NT2/D1 (cell line): ENCODE measurements at regions not wholly inside any gene's neighbourhood (a gene's known extent, or its start where the extent isn't known, plus 50 kb on each side); places are given as distances from the start of the nearest gene placed in this dataset.

Experiments used
- DNase-seq: peaks from one replicate; pipeline ENCODE4 v3.0.0-alpha.2; 2011; ENCODE audit warnings: low read depth, low spot score
- H3K27me3 ChIP-seq: 2 replicates; pipeline ENCODE4 v1.6.0; 2011; ENCODE audit warnings: mild to moderate bottlenecking; ENCODE audit not compliant: insufficient read length, insufficient read depth
- H3K36me3 ChIP-seq: 2 replicates; pipeline ENCODE4 v1.6.1; 2011; ENCODE audit warnings: mild to moderate bottlenecking, low read length, mixed read lengths; ENCODE audit not compliant: insufficient read depth, insufficient read length
- H3K4me1 ChIP-seq: 2 replicates; pipeline ENCODE4 v1.5.1; 2011; ENCODE audit not compliant: insufficient read depth, insufficient read length
- H3K4me3 ChIP-seq: 2 replicates; pipeline ENCODE4 v1.5.1; 2011; ENCODE audit warnings: low read depth; ENCODE audit not compliant: insufficient read length
- H3K9ac ChIP-seq: 2 replicates; pipeline ENCODE4 v1.6.0; 2011; ENCODE audit warnings: low read depth; ENCODE audit not compliant: insufficient read length
- H3K9me3 ChIP-seq: 2 replicates; pipeline ENCODE4 v1.5.1; 2011; ENCODE audit warnings: mild to moderate bottlenecking, low read length; ENCODE audit not compliant: insufficient read depth
- SUZ12 ChIP-seq: IDR thresholded peaks from 2 replicates; pipeline ENCODE4 v1.6.1; 2011; ENCODE audit not compliant: insufficient read length, insufficient read depth; ENCODE audit errors: extremely low read depth
- YY1 ChIP-seq: IDR thresholded peaks from 2 replicates; pipeline ENCODE4 v1.6.1; 2011; ENCODE audit not compliant: insufficient read length, insufficient read depth
- ZNF274 ChIP-seq: IDR thresholded peaks from 2 replicates; pipeline ENCODE4 v1.6.1; 2011; ENCODE audit warnings: mild to moderate bottlenecking, low read depth, low read length

DNA sequence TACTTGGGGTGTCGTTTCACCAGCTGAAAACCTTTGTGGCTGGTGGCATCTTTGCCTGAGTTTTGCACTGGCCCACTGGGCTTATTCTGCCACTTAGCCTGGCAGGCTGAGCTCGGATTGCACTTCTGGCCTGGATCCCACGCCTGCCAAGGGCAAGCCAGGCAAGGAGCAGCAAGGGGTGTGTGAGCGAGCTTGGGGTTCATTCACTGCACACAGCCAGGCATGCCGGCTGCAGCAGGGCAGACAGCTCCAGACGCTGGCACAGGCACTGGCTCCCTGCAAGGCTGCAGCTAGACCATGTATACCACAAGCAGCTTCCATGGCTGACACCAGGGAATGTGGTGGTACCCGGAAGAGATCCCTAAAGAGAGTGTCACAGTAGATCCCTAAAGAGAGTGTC is 476.3 kb downstream of the EPHA5 start:
- TF ChIP-seq YY1 (no peak), SUZ12 (no peak), ZNF274 (no peak)
- Histone ChIP-seq H3K4me1 (no peaks in the 10 kb centered on the region), H3K27me3 (no peaks in the 10 kb centered on the region), H3K9ac (no peak overlapping the region), H3K36me3 (no peaks in the 10 kb centered on the region), H3K4me3 (no peak overlapping the region), H3K9me3 (no peaks in the 10 kb centered on the region)
- no peak for DNase-seq

DNA sequence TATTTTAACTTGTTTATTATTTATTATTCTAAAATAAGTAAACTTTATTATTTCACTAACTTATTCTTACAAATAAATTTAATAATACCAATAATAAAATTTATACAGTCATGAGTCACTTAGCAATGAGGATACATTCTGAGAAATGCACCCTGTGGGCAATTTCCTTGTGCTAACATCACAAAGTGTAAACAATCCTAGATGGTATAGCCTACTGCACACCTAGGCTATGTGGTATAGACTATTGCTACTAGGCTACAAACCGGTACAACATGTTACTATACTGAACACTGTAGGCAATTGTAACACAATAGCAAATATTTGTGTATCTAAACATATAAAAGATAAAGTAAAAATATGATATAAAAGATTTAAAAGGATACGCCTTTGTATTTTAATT is 479.5 kb downstream of the EPHA5 start:
- no peak for DNase-seq
- no peaks in the 10 kb centered on the region for H3K27me3 ChIP-seq

DNA sequence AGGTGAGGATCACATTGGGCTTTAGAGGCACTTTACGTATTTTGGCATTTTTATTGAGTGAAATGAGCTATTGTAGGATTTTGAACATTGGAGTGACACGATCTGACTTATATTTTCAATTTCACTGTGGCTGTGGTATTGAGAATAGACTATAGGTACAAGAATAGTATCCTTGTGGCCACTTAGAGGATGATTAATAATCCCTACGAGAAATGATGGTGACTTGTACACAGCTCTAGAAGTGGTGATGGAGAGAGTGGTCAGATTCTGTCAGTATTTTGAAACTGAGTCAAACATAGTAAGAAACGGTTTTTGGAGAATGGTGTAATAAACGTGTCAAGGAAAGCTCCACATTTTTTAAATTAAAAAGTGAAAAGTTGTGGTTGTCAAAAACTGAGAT is 494.7 kb downstream of the EPHA5 start:
- no peaks in the 10 kb centered on the region for H3K27me3 ChIP-seq
- no peaks in the 10 kb centered on the region for H3K9me3 ChIP-seq
- no peak overlapping the region for H3K9ac ChIP-seq
- no peaks in the 10 kb centered on the region for H3K36me3 ChIP-seq
- no peak overlapping the region for H3K4me3 ChIP-seq
- DNase-seq: no peak
- H3K4me1 ChIP-seq: no peaks in the 10 kb centered on the region
- no peak for TF ChIP-seq ZNF274
- TF ChIP-seq YY1: no peak
- no peak for TF ChIP-seq SUZ12

More for the DNA sequence above, 479.5 kb downstream of the EPHA5 start:
- H3K4me1 ChIP-seq: no peaks in the 10 kb centered on the region
- H3K9me3 ChIP-seq: no peaks in the 10 kb centered on the region
- H3K9ac ChIP-seq: no peak overlapping the region
- TF ChIP-seq SUZ12 (no peak), YY1 (no peak), ZNF274 (no peak)
- H3K36me3 ChIP-seq: no peaks in the 10 kb centered on the region
- H3K4me3 ChIP-seq: no peak overlapping the region

DNA sequence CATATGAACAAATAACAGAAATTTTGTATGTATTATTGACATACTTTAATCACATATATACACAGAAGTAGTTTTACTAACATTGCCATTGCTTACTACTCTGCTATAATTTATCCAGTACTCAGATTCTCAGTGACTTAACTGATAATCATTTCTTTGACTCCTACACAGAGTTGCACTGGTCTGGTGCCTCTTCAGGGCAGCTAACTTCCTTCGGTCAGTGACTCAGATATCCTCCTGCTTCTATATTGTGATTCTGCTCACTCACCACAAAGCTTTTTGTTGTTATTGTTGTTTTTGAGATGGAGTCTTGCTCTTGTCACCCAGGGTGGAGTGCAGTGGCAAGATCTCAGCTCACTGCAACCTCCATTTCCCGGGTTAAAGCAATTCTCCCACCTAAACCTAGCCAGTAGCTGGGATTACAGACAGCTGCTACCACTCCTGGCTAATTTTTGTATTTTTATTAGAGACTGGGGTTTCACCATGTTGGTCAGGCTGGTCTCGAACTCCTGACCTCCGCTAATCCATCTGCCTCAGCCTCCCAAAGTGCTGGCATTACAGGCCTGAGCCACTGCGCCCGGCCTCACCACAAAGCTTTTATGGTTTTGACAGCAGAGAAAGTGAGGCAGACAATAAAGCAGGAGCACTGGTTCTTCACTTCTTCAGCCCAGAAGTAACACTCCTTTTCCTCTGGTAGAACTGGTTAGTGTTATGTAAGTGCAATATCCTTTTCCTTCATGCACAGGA is 499.3 kb downstream of the EPHA5 start:
- no peaks in the 10 kb centered on the region for H3K27me3 ChIP-seq
- H3K9ac ChIP-seq: no peak overlapping the region
- no peaks in the 10 kb centered on the region for H3K4me1 ChIP-seq
- no peaks in the 10 kb centered on the region for H3K9me3 ChIP-seq
- TF ChIP-seq YY1 (no peak), SUZ12 (no peak), ZNF274 (no peak)
- H3K36me3 ChIP-seq: no peaks in the 10 kb centered on the region
- DNase-seq: no peak
- no peak overlapping the region for H3K4me3 ChIP-seq

DNA sequence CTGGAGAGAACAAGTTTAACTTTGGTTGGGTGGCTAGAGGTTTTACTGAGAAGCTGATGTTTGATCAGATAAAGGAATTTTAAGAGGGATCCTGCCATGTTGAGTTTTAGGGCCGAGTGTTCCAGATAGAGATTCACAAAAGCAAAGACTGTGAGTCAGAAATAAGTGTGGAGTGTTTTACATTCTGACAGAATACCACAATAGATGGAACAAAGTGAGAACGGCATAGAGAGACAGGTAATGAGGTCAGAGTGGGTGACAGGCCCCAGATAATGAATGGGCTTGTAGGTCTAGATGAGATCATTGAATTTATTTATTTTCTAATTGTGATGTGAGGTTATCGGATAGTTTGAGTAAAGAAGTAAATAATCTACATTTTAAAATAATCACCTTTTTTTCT is 502.6 kb downstream of the EPHA5 start:
- H3K4me3 ChIP-seq: no peak overlapping the region
- DNase-seq: no peak
- no peak for TF ChIP-seq SUZ12
- no peak for TF ChIP-seq YY1
- TF ChIP-seq ZNF274: no peak
- H3K9ac ChIP-seq: no peak overlapping the region
- no peaks in the 10 kb centered on the region for H3K9me3 ChIP-seq
- H3K27me3 ChIP-seq: no peaks in the 10 kb centered on the region
- H3K36me3 ChIP-seq: no peaks in the 10 kb centered on the region
- no peaks in the 10 kb centered on the region for H3K4me1 ChIP-seq

DNA sequence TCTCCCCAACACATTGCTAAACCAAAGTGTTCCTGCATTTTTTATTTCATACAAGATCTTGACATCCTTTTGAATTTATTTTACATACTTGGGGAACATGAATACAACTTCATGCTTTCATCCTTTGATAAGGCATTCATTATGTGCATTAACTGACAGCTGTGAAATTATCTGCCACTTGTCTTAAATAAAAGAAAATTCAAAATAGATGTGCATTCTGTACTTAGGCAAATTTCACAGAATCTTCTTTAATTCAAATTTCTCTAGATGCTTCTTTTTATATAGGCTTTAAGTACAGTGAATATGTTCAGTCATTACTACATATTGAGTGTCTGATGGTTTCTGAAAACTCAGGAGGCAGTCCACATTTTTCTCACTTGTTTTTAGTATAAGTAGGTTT is 518.1 kb downstream of the EPHA5 start:
- Histone ChIP-seq H3K27me3 (no peaks in the 10 kb centered on the region), H3K36me3 (no peaks in the 10 kb centered on the region)
- TF ChIP-seq SUZ12 (no peak), ZNF274 (no peak), YY1 (no peak)

DNA sequence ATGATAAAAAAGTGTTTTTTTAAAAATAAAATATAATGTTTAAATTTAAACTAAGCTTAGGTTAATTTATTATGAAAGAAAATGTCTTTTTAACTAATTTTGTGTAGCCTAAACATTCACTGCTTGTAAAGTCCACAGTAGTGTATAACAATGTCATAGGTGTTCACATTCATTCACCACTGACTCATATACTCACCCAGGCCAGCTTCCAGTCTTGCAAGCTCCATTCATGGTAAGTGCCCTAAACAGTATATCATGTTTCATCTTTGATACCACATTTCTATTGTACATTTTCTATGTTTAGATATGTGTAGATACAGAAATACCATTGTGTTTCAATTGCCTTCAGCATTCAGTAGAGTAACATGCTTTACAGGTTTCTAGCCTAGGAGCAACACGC is 530.3 kb downstream of the EPHA5 start:
- Histone ChIP-seq H3K9ac (no peak overlapping the region), H3K4me1 (no peaks in the 10 kb centered on the region), H3K9me3 (peaks cover 15% of the 10 kb centered on the region; the same call in 1 of the 2 replicates), H3K4me3 (no peak overlapping the region), H3K36me3 (no peaks in the 10 kb centered on the region), H3K27me3 (no peaks in the 10 kb centered on the region)
- no peak for DNase-seq
- TF ChIP-seq SUZ12 (no peak), YY1 (no peak), ZNF274 (no peak)

More for the DNA sequence above, 518.1 kb downstream of the EPHA5 start:
- no peak for DNase-seq
- no peaks in the 10 kb centered on the region for H3K9me3 ChIP-seq
- H3K4me3 ChIP-seq: no peak overlapping the region
- no peaks in the 10 kb centered on the region for H3K4me1 ChIP-seq
- H3K9ac ChIP-seq: no peak overlapping the region
